SU-DHL-6 (cell line): ENCODE measurements at regions not wholly inside any gene's neighbourhood (a gene's known extent, or its start where the extent isn't known, plus 50 kb on each side); places are given as distances from the start of the nearest gene placed in this dataset.

Experiments
- CTCF ChIP-seq: fragments of 200-600 bp; sonication (generic); IDR thresholded peaks from one replicate; pipeline ENCODE4 v1.5.1; 2017; ENCODE audit warnings: antibody characterized with exemption, mild to moderate bottlenecking, low read length, moderate library complexity; ENCODE audit not compliant: insufficient read depth, poor library complexity, severe bottlenecking
- EZH2phosphoT487 ChIP-seq: fragments of 200-600 bp; sonication (generic), shearing (Covaris generic); conservative IDR thresholded peaks from 2 replicates; pipeline ENCODE4 v1.6.1; 2018; ENCODE audit warnings: mild to moderate bottlenecking, antibody characterized with exemption, low read length, moderate library complexity, mixed read lengths

- TF ChIP-seq CTCF: no peak
- no peak for TF ChIP-seq EZH2phosphoT487
Measured at GRCh38 chr3:104738271-104738670, 628.4 kb upstream of the ALCAM start.
